Right lobe of liver (tissue), 6 donors: ENCODE measurements at regions not wholly inside any gene's neighbourhood (a gene's known extent, or its start where the extent isn't known, plus 50 kb on each side); places are given as distances from the start of the nearest gene placed in this dataset.
"Not testable (repeated sequence)": the region's sequence is repeated elsewhere in the genome, so short reads cannot be mapped to it uniquely, and the experiment has no call there.

ENCODE experiments used
- ATAC-seq, 4 donors: fragments of 200-7000 bp; cut with Tn5 transposase; one replicate each; pipeline ENCODE4 v1.9.1; 2020; ENCODE audit warnings: mild to moderate bottlenecking in 4 of 4, moderate library complexity in 4 of 4
- DNase-seq, 3 donors: peaks; one replicate each; pipeline ENCODE4 v3.0.0-alpha.2; 2020
- H3K27ac ChIP-seq, 3 donors: fragments of 200-600 bp; one replicate each; pipeline ENCODE4 v1.8.0; 2022
- H3K27me3 ChIP-seq, 2 donors: fragments of 200-600 bp; one replicate each; pipeline ENCODE4 v1.8.0; 2022
- H3K36me3 ChIP-seq, 4 donors: fragments of 200-600 bp; sonication (generic) in 1 of 4; one replicate each; pipeline versions ENCODE4 v1.5.1 to v1.8.0; 2017 to 2022; ENCODE audit warnings: control low read depth in 1 of 4
- H3K4me1 ChIP-seq, 4 donors: fragments of 200-600 bp; sonication (generic) in 1 of 4; one replicate each; pipeline versions ENCODE4 v1.5.1 to v1.8.0; 2017 to 2022; ENCODE audit warnings: control low read depth in 1 of 4
- H3K4me3 ChIP-seq, 3 donors: fragments of 200-600 bp; one replicate each; pipeline ENCODE4 v1.8.0; 2022
- H3K9me3 ChIP-seq, 4 donors: fragments of 200-600 bp; sonication (generic) in 1 of 4; one replicate each; pipeline versions ENCODE4 v1.5.1 to v1.8.0; 2017 to 2022; ENCODE audit warnings: control low read depth in 1 of 4
- POLR2A ChIP-seq: fragments of 450-650 bp; IDR thresholded peaks from one replicate; pipeline ENCODE4 v1.6.1; 2017; ENCODE audit warnings: antibody characterized with exemption, mild to moderate bottlenecking
- WGBS: methylation state at CpG from one replicate; pipeline ENCODE4 v1.1.6; 2018; ENCODE audit warnings: low coverage, low lambda C conversion rate; ENCODE audit not compliant: insufficient coverage; ENCODE audit errors: missing lambda C conversion rate; 5-methylcytosine and 5-hydroxymethylcytosine counted together
- intact Hi-C, 2 donors: fragments of 100-400 bp; cut with DNase I; formaldehyde crosslinking; loops; one replicate each; pipeline versions ENCODE4 v1.11.2 to v1.14.1; 2022
- TF ChIP-seq, protein P1 (sequence below), 4 donors: fragments of 200-600 bp in 3 of 4; fragments of 450-650 bp in 1 of 4; IDR thresholded peaks; one replicate each; pipeline versions ENCODE4 v1.5.1 to v1.8.0; 2016 to 2022; ENCODE audit warnings: antibody characterized with exemption in 4 of 4, mild to moderate bottlenecking in 2 of 4
- donor health status: DM: no; HTN: yes; CAD: no.
- donor health status: DM: no; HTN: no; CAD: no.
- donor health status: DM: no; HTN: no; CAD: no.
- donor health status: DM: no; HTN: yes; CAD: no.
- donor health status: DM: no; HTN: yes; CAD: no.

DNA sequence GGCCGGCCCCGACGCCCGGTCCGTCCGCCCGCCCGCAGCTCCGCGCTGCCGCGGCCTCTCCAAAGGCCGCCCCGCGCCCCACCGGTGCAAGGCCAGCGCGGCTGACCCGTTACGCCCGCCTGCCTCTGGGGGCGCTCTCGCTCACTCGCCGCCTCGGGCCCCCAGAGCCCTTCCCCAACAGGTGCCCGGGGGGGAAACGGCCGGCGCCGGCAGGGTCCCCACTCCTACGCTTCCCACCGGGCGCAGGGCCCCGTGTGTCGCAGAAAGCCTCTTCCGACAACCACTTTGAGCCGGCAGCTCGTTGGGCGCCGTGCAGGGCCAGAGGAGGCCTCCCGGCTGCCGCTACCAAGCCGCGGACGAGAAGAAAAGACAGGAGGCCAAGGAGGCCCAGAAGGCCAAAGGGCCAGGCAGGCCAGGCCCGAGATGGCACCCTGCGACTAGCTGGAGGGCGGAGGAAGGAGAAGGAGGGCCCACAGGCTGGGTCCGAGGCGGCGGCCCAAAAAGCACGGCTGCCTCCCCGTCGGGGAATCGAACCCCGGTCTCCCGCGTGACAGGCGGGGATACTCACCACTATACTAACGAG, 64.9 kb upstream of the FCGR2A start:
- no peak overlapping the region for H3K27ac ChIP-seq
- intact Hi-C loops: no loop called here
- H3K9me3 ChIP-seq: no peaks in the 10 kb centered on the region
- peak overlapping the region; percentile 41 to 48 (median 48) for H3K4me3 ChIP-seq
- peaks cover 0 to 3% of the 10 kb centered on the region in 2 donors for H3K27me3 ChIP-seq
- no peak for TF ChIP-seq POLR2A
- TF ChIP-seq, protein P1, sequence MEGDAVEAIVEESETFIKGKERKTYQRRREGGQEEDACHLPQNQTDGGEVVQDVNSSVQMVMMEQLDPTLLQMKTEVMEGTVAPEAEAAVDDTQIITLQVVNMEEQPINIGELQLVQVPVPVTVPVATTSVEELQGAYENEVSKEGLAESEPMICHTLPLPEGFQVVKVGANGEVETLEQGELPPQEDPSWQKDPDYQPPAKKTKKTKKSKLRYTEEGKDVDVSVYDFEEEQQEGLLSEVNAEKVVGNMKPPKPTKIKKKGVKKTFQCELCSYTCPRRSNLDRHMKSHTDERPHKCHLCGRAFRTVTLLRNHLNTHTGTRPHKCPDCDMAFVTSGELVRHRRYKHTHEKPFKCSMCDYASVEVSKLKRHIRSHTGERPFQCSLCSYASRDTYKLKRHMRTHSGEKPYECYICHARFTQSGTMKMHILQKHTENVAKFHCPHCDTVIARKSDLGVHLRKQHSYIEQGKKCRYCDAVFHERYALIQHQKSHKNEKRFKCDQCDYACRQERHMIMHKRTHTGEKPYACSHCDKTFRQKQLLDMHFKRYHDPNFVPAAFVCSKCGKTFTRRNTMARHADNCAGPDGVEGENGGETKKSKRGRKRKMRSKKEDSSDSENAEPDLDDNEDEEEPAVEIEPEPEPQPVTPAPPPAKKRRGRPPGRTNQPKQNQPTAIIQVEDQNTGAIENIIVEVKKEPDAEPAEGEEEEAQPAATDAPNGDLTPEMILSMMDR (IDR thresholded peaks at IDR 0.05): peak; percentile 30 to 49 (median 44)
- no CpG with 5 or more reads among the region's 61 CpGs for WGBS
- H3K36me3 ChIP-seq: no peaks in the 10 kb centered on the region
- peak in 3 of 4 donors; percentile 22 to 62 (median 54) for ATAC-seq
- DNase-seq: peak in 2 of 3 donors; percentile 46 to 58
- H3K4me1 ChIP-seq: no peaks in the 10 kb centered on the region

DNA sequence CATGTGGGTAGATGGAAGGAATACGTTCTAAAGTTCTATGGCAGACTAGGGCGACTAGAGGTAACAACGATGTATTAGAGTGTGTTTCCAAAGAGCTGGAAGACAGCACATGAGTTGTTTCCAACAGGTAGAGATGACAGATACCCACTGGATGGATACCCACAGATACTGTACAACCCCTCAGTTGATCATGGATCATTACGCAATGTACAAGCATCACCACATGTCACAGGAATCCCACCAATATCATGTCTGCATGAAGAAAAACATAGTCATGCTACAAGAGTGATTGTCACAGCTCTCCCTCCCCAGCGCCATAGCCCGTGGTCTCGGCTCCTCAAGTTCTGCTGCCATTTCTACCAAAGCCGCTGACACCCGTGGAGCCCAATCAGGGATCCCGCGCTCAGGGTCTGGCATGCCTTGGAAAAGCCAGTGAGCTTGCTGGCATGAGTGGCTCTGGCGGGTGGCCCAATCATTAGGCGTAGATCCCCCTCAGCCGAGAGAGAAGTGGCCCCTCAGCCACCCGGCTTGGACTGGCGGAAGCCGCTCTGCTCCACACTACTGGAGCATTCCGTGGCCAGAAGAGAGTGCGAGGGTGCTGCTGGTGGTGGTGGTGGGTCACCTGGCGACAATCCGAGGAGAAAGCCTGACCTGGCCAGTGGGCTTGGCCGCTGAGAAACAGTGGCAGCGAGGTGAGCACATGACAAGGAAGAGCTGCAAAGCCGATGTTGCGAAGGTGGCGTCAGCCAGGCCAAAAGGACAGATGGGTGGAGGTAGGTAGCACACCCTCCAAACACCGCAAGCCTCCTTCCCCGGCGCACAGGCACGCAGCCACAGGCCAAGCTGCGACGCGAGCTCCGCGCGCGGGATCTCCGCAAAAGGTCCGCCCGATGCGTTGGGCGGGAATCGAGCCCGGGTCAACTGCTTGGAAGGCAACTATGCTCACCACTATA, 65.7 kb upstream of the FCGR2A start:
- no peak overlapping the region for H3K27ac ChIP-seq
- H3K9me3 ChIP-seq: no peaks in the 10 kb centered on the region
- 27% methylated on average over 11 of the region's 44 CpGs for WGBS
- H3K36me3 ChIP-seq: no peaks in the 10 kb centered on the region
- H3K4me3 ChIP-seq: no peak overlapping the region
- no peaks in the 10 kb centered on the region for H3K27me3 ChIP-seq
- ATAC-seq (peak in 1 of 4 donors; percentile 33), DNase-seq (peak in 1 of 3 donors; percentile 21)
- no peak for TF ChIP-seq POLR2A
- intact Hi-C loops: no loop called here
- no peaks in the 10 kb centered on the region for H3K4me1 ChIP-seq

DNA sequence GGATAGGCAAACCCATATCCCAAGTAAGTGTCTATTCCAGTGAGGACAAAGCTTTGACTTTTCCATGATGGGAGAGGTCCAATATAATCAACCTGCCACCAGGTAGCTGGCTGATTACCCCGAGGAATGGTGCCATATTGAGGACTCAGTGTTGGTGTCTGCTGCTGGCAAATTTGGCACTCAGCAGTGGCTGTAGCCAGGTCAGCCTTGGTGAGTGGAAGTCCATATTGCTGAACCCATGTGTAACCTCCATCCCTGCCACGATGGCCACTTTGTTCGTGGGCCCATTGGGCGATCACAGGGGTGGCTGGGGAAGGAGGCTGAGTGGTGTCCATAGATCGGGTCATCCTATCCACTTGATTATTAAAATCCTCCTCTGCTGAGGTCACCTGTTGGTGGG, 65.5 kb upstream of the CFAP126 start:
- ATAC-seq, H3K36me3 ChIP-seq, intact Hi-C loops, H3K9me3 ChIP-seq, H3K4me3 ChIP-seq, DNase-seq, H3K27me3 ChIP-seq, H3K4me1 ChIP-seq, H3K27ac ChIP-seq: not testable (repeated sequence)
- 83% methylated on average over 1 of the region's 5 CpGs for WGBS

DNA sequence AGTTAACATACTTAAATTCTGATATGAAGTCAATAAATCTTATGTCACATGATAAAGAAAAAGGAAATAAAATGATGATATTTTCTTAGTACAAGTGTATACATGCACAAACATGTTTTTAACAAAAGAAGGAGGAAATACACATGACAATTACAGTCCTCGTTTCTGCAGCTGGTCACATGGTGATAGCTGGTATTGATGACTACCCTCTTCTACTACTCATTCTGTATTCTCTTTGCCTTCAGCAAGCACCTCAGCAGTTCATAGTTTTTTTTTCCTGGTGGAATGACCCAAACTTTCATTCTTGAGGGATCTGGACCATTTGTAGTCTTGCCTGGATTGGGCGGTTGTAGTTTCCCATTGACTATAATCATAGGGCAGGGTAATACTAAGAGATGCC, 64.4 kb upstream of the CFAP126 start:
- ATAC-seq (no peak), DNase-seq (no peak)
- Histone ChIP-seq H3K9me3 (no peaks in the 10 kb centered on the region), H3K4me3 (no peak overlapping the region), H3K27ac (no peak overlapping the region), H3K36me3 (no peaks in the 10 kb centered on the region), H3K27me3 (no peaks in the 10 kb centered on the region), H3K4me1 (no peaks in the 10 kb centered on the region)
- WGBS: 77% methylated on average over 2 of the region's 2 CpGs
- TF ChIP-seq POLR2A: no peak
- TF ChIP-seq, protein P1 (IDR thresholded peaks at IDR 0.05): no peak
- intact Hi-C loops: no loop called here

DNA sequence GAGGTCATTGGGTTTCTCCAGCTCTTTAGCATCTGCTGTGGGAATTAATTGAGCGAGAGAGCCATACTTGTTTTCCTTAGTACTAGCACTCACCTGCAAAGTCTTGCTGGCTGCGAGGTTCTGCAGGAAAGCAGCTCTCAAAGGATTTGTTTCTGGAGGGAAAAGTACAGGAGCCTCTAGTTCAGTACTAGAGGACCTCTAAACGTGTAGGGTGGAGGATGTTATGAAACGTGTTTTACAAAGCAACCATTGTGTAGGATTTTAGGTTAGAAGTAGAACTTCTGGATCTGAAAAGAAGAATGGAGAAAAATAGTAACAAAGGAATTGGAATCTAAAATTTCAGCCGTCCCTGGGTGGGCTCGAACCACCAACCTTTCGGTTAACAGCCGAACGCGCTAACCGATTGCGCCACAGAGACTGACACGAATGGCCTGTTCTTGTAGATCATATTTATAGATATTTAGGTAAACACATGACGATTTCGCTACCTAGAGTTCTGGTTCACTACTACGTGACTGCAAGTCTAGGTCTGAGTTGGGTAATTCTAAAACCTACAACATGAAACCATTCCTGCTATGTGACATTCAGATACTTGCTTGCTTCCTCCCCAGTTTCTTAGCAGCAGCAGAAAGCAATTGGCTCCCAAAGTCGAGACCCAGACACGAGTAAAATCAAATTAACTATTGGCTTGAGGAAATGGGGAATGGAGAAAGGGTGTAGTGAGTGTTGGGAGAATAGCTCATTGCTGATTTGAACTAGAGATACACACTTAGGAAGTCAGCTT, 60.2 kb upstream of the CFAP126 start:
- no peak for ATAC-seq
- no peak for TF ChIP-seq POLR2A
- TF ChIP-seq, protein P1 (IDR thresholded peaks at IDR 0.05): no peak
- WGBS: 26% methylated on average over 18 of the region's 18 CpGs

DNA sequence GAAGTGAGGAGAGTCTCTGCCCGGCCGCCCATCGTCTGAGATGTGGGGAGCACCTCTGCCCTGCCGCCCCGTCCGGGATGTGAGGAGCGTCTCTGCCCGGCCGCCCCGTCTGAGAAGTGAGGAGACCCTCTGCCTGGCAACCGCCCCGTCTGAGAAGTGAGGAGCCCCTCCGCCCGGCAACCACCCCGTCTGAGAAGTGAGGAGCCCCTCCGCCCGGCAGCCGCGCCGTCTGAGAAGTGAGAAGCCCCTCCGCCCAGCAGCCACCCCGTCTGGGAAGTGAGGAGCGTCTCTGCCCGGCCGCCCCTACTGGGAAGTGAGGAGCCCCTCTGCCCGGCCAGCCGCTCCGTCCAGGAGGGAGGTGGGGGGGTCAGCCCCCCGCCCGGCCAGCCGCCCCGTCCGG, 55.2 kb upstream of the CFAP126 start:
- ATAC-seq, DNase-seq, H3K4me1 ChIP-seq, H3K9me3 ChIP-seq, H3K4me3 ChIP-seq, H3K36me3 ChIP-seq, H3K27ac ChIP-seq, intact Hi-C loops, H3K27me3 ChIP-seq: not testable (repeated sequence)
- no CpG with 5 or more reads among the region's 33 CpGs for WGBS

More for the DNA sequence above, 60.2 kb upstream of the CFAP126 start:
- intact Hi-C loops: no loop called here
- DNase-seq: no peak
- no peaks in the 10 kb centered on the region for H3K36me3 ChIP-seq
- H3K9me3 ChIP-seq: no peaks in the 10 kb centered on the region
- no peaks in the 10 kb centered on the region for H3K27me3 ChIP-seq
- no peak overlapping the region for H3K27ac ChIP-seq
- no peak overlapping the region for H3K4me3 ChIP-seq
- H3K4me1 ChIP-seq: no peaks in the 10 kb centered on the region
